HG02884 (cell line): ENCODE measurements at regions not wholly inside any gene's neighbourhood (a gene's known extent, or its start where the extent isn't known, plus 50 kb on each side); places are given as distances from the start of the nearest gene placed in this dataset.
A peak's percentile ranks its signal among the peaks of the same experiment; 100 is the strongest.

Experiments used
- ATAC-seq: cut with Tn5 transposase; IDR thresholded peaks from one replicate; pipeline ENCODE4 v1.9.1; 2021; ENCODE audit warnings: mild to moderate bottlenecking, moderate library complexity; ENCODE audit not compliant: unreplicated experiment

- ATAC-seq, result no peak
Measured at GRCh38 chr2:195413944-195414343, 243.1 kb upstream of the SLC39A10 start.

DNA sequence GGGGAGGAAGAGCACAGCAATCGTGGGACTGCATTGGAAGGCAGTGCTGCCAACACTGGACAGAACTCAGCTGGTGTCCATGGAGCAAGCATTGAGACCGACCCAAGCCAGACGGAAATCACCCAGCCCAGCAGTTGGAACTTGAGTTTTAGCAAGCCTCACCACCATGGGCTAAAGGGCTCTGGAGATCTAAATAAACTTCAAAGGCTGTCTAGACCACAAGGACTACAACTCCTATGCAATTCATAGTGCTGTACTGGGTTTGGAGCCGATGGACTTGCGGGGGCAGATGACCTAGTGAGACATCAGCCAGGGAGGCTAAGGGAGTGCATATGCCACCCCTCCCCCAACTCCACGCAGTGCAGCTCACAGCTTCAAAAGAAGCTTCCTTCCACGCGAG, 243.6 kb upstream of the SLC39A10 start:
- no peak for ATAC-seq

DNA sequence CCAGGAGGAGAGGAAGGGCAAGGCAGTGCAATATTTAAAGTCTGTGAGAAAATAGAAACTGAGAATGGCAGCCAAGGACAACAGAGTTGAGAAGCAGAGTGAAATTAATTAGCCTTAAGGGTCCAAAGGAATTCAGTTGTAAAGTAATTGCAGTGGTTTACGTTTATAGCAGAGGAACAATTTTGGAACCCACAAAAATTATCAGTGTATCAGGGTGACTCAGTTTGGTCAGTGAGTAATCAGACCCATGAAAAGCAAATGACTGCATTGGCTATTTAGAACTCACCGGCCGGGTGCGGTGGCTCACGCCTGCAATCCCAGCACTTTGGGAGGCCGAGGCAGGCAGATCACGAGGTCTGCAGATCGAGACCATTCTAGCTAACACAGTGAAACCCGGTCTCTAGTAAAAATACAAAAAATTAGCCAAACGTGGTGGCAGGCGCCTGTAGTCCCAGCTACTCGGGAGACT, 245.8 kb upstream of the SLC39A10 start:
- ATAC-seq, result no peak

DNA sequence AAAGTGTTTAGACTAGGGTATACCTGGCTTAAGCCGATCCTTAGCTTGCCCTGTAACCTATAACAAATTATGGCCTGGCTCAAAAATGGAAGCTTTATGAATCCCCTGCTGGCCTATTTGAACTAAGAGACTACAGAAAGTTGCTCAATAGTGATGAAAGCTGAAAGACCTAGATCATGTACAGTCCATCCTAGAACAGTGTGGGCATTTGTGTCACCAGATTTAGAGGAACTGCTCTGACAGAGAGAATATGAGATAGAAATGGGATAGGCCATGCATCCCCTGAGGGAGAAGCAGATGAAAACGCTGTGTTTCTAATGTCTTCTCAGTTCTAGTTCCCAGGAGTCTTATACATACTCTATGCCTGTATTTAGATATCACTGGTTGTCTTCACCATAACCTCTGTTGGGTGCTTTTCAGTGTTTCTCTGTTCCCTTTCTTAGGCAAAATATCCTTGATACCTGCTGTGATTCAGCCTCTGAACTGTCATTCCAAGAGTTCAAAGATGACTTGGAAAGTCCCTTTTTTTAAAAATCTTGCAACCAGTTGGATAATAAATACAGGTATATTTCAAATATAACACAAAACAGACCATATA, 246.9 kb upstream of the SLC39A10 start:
- peak; percentile 68 for ATAC-seq

DNA sequence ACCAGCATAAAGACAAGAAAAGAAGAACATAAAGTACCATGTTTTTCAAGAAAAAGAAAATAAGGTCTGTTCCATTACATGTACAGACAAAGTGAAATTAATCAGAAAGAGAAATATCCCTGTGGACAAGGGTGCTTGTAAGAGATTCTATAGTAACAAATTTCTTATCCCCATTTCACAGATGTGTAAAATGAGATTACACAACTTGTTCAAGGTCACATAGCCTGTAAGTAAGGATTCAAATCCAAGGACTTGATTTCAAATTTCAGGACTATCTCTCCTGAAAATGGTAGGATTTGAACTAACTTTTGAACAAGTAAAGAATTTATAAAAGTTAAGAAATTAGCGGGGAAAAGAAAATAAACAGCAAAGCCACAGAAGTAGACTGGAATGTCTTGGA, 248.2 kb upstream of the SLC39A10 start:
- ATAC-seq, result no peak

- no peak for ATAC-seq
Measured at GRCh38 chr2:195408196-195408595, 248.8 kb upstream of the SLC39A10 start.

- ATAC-seq, result no peak
Measured at GRCh38 chr2:195407783-195408182, 249.2 kb upstream of the SLC39A10 start.

- ATAC-seq, result peak; percentile 30
Measured at GRCh38 chr2:195406886-195407603, 250.0 kb upstream of the SLC39A10 start.

DNA sequence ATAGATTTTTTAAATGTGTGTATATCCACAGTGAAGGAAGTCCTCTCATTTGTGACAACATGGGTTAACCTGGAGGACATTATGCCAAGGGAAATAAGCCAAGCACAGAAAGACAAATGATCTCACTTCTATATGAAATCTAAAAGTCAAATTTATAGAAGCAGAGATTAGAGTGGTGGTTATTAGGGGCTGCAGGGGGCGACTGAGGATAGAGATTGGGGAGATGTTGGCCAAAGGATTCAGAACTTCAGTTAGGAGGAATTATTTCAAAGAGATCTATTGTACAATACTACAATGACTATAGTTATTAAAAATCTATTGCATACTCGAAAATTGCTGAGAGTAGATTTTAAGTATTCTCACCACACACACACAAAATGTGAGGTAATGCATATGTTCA, 252.4 kb upstream of the SLC39A10 start:
- no peak for ATAC-seq

GRCh38 chr2:195396479-195396878, 260.5 kb upstream of the SLC39A10 start:
- no peak for ATAC-seq

DNA sequence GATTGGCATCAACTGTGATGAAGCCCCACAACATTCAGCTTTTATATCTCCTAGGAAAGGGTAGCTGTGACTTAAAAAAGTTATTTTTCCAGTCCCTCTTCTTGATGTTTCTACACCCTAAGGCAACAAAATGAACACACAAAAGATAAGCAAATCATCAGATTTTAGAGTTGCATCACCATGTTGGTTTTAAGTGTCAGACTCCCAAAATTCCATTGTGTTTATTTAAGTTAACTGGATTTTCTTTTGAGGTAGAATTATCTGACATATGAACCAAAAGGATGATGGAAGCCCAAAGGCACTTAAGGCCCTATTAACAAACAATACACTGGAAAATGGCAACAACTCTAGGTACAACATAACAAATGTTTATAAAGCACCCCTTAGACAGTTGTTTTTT, 261.7 kb upstream of the SLC39A10 start:
- ATAC-seq, result no peak

DNA sequence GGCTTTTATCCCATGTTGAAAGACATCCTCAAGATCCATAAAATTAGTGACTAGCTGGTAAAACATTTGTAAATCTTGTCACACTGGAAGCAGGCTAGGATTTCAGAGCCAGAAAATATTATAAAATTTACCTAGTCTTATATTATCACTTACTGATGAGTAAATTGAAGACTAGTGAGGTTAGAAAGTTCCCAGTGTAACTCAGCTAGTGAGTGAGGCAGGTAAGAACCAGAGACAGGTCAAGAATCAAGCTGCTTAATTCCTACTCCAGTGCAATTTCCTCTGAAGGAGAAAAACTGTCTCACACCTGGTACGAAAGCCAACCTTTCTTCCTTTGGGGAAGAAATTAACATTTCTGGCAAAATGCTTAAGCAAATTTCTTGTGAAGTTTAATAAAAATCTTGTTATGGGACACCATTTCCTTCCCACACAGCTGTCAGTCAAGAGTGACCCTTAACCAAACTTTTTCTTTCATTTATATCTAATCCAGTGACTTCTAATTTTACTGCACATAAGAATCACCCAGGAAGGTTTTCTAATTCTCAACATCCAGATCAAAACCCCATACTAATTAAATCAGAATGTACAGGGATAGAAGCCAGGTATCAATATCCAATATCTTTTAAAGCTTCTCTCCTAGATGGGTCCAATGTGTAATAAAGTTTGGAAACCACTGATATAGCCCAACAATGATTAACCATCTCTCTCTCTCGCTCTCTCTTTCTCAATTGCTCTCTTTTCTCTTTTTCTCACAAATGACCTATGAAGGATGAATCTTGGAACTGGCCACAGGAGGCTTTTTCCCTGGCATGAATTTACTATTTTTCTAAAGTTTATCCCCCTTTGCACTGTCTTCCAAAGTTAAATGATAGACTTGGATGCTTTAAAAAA, 264.3 kb upstream of the SLC39A10 start:
- ATAC-seq, result no peak

- no peak for ATAC-seq
Measured at GRCh38 chr2:195390686-195391321, 266.2 kb upstream of the SLC39A10 start.

DNA sequence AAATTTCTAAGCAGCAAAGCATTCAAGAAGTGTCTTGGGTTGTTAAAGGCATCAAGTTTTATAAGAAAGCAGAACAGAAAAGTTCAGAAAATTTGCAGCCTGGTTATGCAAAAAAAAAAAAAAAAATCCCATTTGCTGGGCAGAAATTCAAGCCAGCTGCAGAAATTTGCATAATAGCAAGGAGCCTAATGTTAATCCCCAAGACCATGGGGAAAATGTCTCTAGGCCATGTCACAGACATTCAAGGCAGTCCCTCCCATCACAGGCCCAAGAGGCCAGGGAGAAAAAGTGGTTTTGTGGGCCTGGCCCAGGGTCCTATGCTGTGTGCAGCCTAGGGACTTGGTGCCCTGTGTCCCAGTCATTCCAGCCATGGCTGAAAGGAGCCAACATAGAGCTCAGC, 269.0 kb upstream of the SLC39A10 start:
- ATAC-seq, result no peak

GRCh38 chr2:195382186-195382585, 274.8 kb upstream of the SLC39A10 start:
- no peak for ATAC-seq

DNA sequence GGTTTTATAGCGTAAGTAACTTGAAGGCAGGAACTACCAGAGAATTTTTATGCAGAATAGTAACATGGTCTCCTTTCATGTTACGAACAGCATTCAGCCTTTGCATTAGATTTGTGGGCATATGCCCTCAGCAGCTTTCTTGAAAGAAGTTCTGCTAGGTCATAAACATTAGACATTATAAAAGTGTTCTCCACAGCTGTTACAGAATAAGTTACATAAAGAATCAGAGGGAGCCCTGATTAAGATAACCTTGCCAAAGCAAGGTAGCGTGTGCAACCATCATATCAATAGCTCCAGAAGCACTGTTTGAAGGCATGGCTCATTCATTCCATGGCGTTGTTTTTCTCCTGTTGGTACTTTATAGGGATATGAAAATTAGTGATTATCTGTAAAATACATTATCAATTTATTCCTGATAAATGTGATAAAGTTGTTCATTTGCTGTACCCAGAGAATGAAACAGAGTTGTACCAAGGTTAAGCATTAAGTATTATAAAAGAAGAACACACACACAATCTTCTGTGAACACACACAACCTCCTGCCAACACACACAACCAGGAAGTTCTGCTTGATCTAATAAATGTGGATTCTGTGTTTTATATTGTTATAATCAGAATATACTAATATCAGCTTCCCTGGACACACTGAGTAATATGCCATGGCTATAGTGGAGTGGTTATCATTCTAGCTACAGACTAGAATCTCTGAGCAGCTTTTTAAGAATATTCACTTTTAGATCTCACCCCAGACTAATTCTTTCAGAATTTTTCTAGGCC, 286.7 kb upstream of the SLC39A10 start:
- no peak for ATAC-seq

- no peak for ATAC-seq
Measured at GRCh38 chr2:195369218-195369587, 287.8 kb upstream of the SLC39A10 start.

GRCh38 chr2:195368249-195369217, 288.5 kb upstream of the SLC39A10 start:
- no peak for ATAC-seq

DNA sequence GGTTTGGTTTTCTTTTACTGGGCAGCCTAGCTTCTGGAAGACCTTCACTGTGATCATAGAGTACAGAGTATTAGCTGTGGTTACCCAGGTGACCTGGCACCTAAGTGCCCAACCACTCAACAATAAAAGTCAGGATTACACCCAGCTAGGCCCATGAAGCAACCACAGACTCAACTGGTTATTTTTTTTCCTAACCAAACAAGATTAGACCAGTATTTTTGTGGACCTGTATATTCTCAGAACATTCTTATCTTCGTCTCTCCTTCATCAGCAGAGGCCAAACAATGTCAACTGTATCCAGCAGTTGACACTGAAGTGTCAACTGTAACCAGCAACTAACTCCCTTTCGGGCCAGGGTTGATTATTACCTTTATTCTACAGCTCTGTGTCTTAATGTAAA, 289.2 kb upstream of the SLC39A10 start:
- ATAC-seq, result no peak
